NCI-H2107 treated with DMSO at 0.1 percent for 48 hours (cell line): ENCODE measurements at regions not wholly inside any gene's neighbourhood (a gene's known extent, or its start where the extent isn't known, plus 50 kb on each side); places are given as distances from the start of the nearest gene placed in this dataset.
"Not testable (repeated sequence)": the region's sequence is repeated elsewhere in the genome, so short reads cannot be mapped to it uniquely, and the experiment has no call there.

Source experiments
- DNase-seq: peaks from one replicate; lab custom pipeline; 2025; ENCODE audit not compliant: unreplicated experiment; lab: John Stamatoyannopoulos, UW

- DNase-seq, result no peak
Measured at GRCh38 chr17:71057448-71057847, 888.1 kb downstream of the KCNJ2 start.

GRCh38 chr17:71057938-71058337 is 888.6 kb downstream of the KCNJ2 start:
- no peak for DNase-seq

GRCh38 chr17:71063127-71063526 is 893.8 kb downstream of the KCNJ2 start:
- DNase-seq, result no peak

GRCh38 chr17:71063559-71063958 is 894.2 kb downstream of the KCNJ2 start:
- no peak for DNase-seq

DNA sequence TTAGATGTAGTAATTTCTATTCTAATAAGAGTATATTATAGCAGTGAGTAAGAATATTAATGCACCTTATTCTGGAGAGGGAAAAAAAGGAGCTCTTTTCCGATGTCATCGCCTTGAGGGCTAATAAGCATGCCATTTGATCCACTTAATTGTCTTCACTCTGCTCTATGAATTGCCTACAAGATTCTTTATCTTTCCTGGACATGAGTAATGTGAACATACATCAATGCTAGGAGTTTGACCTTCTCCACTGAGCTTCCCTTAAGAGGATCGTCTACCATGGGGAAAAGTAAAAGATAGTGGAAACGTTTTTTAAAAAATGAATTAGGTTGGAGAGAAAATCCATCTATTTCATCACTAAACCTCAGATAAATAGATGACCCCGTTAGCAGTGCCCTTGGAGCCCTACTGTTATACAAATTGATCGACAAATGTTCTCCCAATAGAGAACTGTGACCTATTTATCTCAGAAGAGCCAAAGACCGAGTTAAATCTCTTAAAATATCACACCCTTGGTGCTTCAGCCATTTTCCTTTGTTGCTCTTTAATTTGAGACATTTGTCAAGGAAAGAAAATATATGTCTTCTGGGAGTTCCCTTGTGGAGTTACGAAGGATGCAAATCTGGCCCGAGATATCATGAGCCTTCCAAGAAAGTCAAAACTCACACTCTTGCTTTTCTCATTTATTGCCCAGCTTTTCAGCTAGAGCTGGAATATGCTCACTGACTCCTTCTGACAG is 898.5 kb downstream of the KCNJ2 start:
- DNase-seq, result no peak

DNA sequence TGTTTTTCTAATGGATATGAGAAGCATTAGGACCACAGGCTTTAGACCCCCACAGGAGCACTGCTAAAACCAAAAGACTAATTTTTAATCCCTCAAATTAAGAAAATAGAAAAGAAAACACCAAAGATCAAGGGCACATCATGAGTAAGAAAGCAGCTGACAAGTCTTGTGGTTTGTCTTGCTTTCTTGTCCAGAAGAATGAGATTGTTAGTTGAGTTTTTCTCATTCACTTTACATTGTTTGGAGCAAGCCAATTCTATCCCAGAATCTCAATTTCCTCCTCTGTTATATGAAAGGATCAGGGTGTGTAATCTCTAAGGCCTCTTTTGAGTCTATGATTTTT is 899.0 kb downstream of the KCNJ2 start:
- DNase-seq, result no peak

DNA sequence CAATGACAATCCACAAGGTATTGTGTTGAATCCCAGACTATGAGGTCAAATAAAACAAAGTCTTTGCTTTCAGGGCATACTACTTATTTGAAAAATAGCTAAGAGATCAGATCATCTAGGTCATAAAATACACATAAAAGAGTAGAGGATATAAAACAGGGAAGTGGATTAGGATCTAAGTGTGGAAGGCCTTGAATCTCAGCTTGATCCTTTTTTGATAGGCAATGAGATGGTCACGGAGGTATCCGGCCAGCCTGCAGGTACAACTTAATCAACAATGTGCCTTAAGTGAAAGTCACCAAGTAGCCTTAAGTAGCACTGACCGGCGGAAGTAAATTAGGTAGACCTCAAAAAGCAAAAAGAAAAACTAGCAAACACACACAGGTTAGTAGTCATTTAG is 901.7 kb downstream of the KCNJ2 start:
- DNase-seq, result no peak

DNA sequence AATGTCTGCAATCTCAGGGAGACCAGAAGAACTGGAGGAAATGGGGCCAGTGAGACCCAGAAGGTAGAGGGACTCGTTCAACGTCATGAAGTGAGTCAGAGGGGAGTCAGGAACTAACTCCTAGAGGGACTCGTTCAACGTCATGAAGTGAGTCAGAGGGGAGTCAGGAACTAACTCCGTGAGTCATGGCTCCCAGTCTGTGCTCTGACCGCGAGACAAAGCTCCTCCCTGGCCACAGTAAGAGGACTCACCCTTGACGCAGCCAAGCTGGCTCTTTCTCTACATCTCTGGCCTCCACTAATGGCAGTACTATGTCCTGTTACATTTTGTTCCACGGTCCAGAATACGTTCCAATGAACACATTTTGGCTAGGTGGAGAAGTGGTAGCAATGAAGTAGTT is 902.5 kb downstream of the KCNJ2 start:
- DNase-seq, result no peak

DNA sequence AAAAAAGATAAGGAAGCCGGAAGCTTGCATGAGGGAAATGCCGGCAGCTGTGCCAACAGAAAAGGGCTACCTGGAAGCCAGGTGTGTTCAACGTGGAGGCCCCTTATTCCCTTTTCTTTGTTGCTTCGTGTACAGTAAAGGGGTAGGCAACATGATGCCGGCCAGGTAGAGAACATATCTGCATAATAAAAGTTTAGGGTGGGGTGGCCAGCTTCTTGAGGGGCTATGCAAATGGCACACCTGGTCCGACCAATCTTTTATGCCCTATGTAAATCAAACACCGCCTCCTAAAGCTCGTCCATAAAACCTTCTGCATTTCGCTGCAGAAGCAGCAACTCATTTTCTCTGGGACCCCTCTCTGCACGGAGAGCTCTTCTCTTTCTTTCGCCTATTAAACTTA is 911.6 kb downstream of the KCNJ2 start:
- DNase-seq, result no peak

GRCh38 chr17:71081666-71082065 is 912.3 kb downstream of the KCNJ2 start:
- no peak for DNase-seq

- peak; percentile 24 for DNase-seq
Measured at GRCh38 chr17:71084219-71084618, 914.9 kb downstream of the KCNJ2 start.

DNA sequence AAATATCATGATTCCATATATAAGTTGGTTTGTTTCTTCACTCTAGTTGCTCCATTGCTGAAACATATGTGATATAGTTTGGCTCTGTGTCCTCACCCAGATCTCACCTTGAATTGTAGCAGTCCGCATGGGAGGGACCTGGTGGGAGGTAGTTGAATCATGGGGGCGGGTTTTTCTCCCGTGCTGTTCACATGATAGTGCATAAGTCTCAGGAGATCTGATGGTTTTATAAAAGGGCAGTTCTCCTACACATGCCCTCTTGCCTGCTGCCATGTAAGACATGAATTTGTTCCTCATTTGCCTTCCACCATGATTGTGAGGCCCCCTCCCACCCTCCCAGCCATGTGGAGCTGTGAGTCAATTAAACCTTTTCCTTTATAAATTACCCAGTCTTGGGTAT is 915.5 kb downstream of the KCNJ2 start:
- DNase-seq, result no peak

DNA sequence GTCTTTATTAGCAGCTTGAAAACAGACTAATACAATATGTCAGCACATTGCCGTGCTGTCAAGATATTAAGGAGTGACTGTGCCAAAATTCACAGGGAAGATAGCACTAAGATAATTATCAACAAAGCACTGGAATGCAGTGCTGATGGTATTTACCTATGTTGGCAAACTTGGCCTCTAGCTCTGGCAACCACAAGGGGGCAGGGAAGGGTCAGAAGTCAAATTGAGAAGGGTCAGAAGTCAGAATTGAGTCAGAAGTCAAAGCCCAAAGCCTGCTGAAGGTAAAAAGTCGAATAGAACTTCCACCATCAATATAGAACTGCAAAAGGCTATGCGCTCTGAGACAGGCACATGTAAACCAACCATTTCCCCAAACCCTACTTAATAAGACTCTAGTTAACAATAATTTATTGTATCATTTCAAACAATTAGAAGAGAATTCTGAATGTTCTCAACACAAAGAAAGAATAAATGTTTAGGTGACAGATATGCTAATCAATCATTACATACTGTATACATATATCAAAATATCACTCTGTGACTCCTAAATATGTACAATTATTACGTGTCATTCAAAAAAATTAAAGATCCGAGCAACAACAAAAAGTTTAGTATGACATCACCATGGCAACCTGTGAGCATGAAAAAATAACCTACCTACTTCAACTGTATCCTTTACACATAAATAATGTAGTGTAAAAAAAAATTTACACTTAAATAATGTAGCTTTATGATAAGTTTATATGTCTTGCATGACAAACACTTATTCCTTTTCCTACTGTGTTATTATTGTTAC is 916.1 kb downstream of the KCNJ2 start:
- DNase-seq, result no peak

DNA sequence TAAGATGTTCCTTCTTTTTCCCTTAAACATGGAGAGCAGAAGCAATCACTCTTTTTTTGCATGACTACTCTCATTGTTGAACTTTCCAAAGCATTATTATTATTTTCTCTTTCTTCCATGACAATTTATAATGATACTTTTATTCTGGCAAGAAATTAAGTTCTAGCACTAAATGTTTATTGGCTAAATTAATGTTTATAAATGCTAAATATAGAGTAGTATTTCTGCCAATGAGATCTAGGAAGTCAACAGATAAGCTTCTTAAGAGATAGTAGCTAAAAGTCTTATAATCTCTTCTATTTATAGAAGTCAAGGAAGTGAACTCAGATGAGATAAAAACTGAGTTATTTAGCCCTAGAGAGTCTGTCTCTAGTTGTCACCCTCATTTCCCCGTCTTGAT is 920.1 kb downstream of the KCNJ2 start:
- DNase-seq, result no peak

DNA sequence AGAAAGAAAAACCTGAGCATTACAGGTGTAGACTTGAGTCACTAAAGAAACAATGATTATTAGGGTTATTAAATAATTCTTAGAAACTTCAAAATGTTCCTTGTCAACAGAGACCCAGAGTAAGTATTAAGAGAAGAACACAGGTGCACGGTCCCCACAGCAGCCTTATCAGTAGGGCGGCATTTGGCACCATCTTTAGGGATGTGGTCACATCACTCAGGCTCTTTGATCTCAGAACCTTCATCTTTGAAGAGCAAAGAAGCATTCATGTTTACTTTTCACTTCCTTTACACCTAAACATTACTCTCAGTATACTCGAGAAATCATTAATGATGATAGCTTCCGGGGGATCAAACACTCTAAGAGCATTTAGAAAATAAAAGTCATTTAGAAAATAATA is 928.7 kb downstream of the KCNJ2 start:
- no peak for DNase-seq

DNA sequence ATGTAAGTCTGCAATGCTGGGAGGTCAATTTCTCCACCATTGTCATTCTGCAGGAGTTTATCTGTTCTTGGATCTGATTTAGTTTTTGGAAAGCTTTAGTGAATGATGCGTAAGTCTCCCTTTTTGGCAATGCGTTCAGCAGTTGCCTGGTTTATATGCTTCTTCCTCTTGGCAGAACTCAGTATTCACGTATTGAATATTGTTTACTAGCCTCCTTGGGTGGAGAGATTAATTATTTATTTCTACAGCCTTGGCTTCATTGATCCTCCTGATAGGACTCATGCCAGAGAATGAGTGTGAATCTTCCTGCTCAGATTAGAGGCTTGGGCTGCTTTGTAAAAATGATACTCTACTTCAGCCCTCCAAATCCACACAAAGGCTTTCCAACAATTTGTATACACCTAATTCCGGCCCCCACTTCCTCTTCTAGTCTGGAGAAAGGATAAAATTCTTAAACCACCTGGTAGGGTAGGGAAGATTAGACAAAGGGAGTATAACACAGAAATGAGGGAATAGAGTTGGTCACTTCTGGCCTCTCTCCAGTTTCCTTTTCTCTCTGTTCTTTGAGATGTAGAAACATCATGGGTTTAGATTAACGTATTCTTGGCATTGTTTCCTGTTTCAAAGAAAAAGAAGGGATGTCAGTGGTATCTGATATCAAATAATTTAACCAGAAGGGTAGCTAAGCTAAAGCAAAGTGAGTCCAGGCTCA is 929.8 kb downstream of the KCNJ2 start:
- no peak for DNase-seq

- DNase-seq, result no peak
Measured at GRCh38 chr17:71102777-71103176, 933.4 kb downstream of the KCNJ2 start.

GRCh38 chr17:71104225-71104624 is 934.9 kb downstream of the KCNJ2 start:
- DNase-seq, result no peak

DNA sequence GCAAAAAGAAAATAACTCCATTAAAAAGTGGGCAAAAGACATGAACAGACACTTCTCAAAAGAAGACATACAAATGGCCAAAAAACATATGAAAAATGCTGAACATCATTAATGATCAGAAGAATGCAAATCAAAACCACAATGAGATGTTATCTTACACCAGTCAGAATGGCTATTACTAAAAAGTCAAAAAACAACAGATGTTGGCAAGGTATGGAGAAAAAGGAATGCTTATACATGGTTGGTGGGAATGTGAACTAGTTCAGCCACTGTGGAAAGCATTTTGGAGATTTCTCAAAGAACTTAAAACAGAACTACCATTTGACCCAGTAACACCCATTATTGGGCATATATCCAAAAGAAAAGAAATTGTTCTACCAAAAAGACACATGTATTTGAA is 936.7 kb downstream of the KCNJ2 start:
- not testable (repeated sequence) for DNase-seq

- no peak for DNase-seq
Measured at GRCh38 chr17:71107136-71107535, 937.8 kb downstream of the KCNJ2 start.

- DNase-seq, result no peak
Measured at GRCh38 chr17:71109697-71110096, 940.4 kb downstream of the KCNJ2 start.

- no peak for DNase-seq
Measured at GRCh38 chr17:71110326-71110725, 941.0 kb downstream of the KCNJ2 start.
